ENCODE measurements at regions not wholly inside any gene's neighbourhood (a gene's known extent, or its start where the extent isn't known, plus 50 kb on each side); places are given as distances from the start of the nearest gene placed in this dataset.
"Not testable (repeated sequence)": the region's sequence is repeated elsewhere in the genome, so short reads cannot be mapped to it uniquely, and the experiment has no call there.

GRCh38 chr20:12113468-12114371 lies 196.0 kb downstream of the BTBD3 start:
- no peak for TF ChIP-seq CTCF (IDR thresholded peaks at IDR 0.05; ENCODE audit: unreplicated experiment)
- Mint-ChIP-seq H3K27me3 (ENCODE audit: insufficient read depth, unreplicated experiment) (no peaks in the 10 kb centered on the region), H3K4me3 (ENCODE audit: unreplicated experiment) (no peak overlapping the region), H3K36me3 (ENCODE audit: insufficient read depth, unreplicated experiment) (no peaks in the 10 kb centered on the region), H3K27ac (ENCODE audit: low read depth, unreplicated experiment) (no peak overlapping the region), H3K9me3 (ENCODE audit: unreplicated experiment) (peaks cover 12% of the 10 kb centered on the region), H3K4me1 (ENCODE audit: insufficient read depth, unreplicated experiment) (no peaks in the 10 kb centered on the region)
- BruUV-seq (replicated peaks), result no TSS peak
- DNase-seq (ENCODE audit: unreplicated experiment), result peak; percentile 72
- CTCF ChIA-PET, result interaction anchor here (0.6 to 0.7 kb wide), 2 partner anchors 170 to 420 kb away, joined by 3 to 4 read pairs; no protein-coding TSS in a partner anchor
- intact Hi-C loops (cut with micrococcal nuclease), result no loop called here
- POLR2A ChIA-PET, result no interaction called here

GRCh38 chr20:12129114-12129513 lies 211.4 kb downstream of the BTBD3 start:
- BruUV-seq (replicated peaks); H3K4me3 Mint-ChIP-seq (ENCODE audit: unreplicated experiment); CTCF ChIA-PET: not testable (repeated sequence)

GRCh38 chr20:12129532-12129931 lies 211.8 kb downstream of the BTBD3 start:
- DNase-seq (ENCODE audit: unreplicated experiment); H3K4me3 Mint-ChIP-seq (ENCODE audit: unreplicated experiment); H3K27me3 Mint-ChIP-seq (ENCODE audit: insufficient read depth, unreplicated experiment); H3K9me3 Mint-ChIP-seq (ENCODE audit: unreplicated experiment); H3K27ac Mint-ChIP-seq (ENCODE audit: low read depth, unreplicated experiment); H3K36me3 Mint-ChIP-seq (ENCODE audit: insufficient read depth, unreplicated experiment); H3K4me1 Mint-ChIP-seq (ENCODE audit: insufficient read depth, unreplicated experiment); intact Hi-C loops (cut with micrococcal nuclease); BruUV-seq (replicated peaks): not testable (repeated sequence)
- ChIA-PET POLR2A (interaction anchor here (0.5 kb wide), 1 partner anchor 918 kb away, joined by 3 read pairs; no protein-coding TSS in a partner anchor), CTCF (interaction anchor here (0.6 to 0.7 kb wide), 2 partner anchors 179 to 428 kb away, joined by 3 to 4 read pairs; no protein-coding TSS in a partner anchor)

More at GRCh38 chr20:12129114-12129513, 211.4 kb downstream of the BTBD3 start:
- H3K27me3 Mint-ChIP-seq (ENCODE audit: insufficient read depth, unreplicated experiment); H3K4me1 Mint-ChIP-seq (ENCODE audit: insufficient read depth, unreplicated experiment); DNase-seq (ENCODE audit: unreplicated experiment); intact Hi-C loops (cut with micrococcal nuclease); H3K9me3 Mint-ChIP-seq (ENCODE audit: unreplicated experiment); POLR2A ChIA-PET; H3K27ac Mint-ChIP-seq (ENCODE audit: low read depth, unreplicated experiment); H3K36me3 Mint-ChIP-seq (ENCODE audit: insufficient read depth, unreplicated experiment): not testable (repeated sequence)

- H3K27me3 Mint-ChIP-seq (ENCODE audit: insufficient read depth, unreplicated experiment), result no peaks in the 10 kb centered on the region
- no peak overlapping the region for H3K4me3 Mint-ChIP-seq (ENCODE audit: unreplicated experiment)
- H3K36me3 Mint-ChIP-seq (ENCODE audit: insufficient read depth, unreplicated experiment), result no peaks in the 10 kb centered on the region
- no peak for TF ChIP-seq CTCF (IDR thresholded peaks at IDR 0.05; ENCODE audit: unreplicated experiment)
- ChIA-PET POLR2A (no interaction called here), CTCF (no interaction called here)
- H3K27ac Mint-ChIP-seq (ENCODE audit: low read depth, unreplicated experiment), result no peak overlapping the region
- no peaks in the 10 kb centered on the region for H3K4me1 Mint-ChIP-seq (ENCODE audit: insufficient read depth, unreplicated experiment)
- H3K9me3 Mint-ChIP-seq (ENCODE audit: unreplicated experiment), result peaks cover 8% of the 10 kb centered on the region
- BruUV-seq (replicated peaks), result no TSS peak
- DNase-seq (ENCODE audit: unreplicated experiment), result no peak
- intact Hi-C loops (cut with micrococcal nuclease), result no loop called here
These were observed 213.1 kb downstream of the BTBD3 start for GRCh38 chr20:12130781-12131180.

GRCh38 chr20:12133553-12133952 lies 215.9 kb downstream of the BTBD3 start:
- Mint-ChIP-seq H3K4me3 (ENCODE audit: unreplicated experiment) (no peak overlapping the region), H3K27me3 (ENCODE audit: insufficient read depth, unreplicated experiment) (no peaks in the 10 kb centered on the region), H3K27ac (ENCODE audit: low read depth, unreplicated experiment) (no peak overlapping the region), H3K9me3 (ENCODE audit: unreplicated experiment) (peaks cover 17% of the 10 kb centered on the region), H3K4me1 (ENCODE audit: insufficient read depth, unreplicated experiment) (no peaks in the 10 kb centered on the region), H3K36me3 (ENCODE audit: insufficient read depth, unreplicated experiment) (no peaks in the 10 kb centered on the region)
- no peak for DNase-seq (ENCODE audit: unreplicated experiment)
- CTCF ChIA-PET, result no interaction called here
- no TSS peak for BruUV-seq (replicated peaks)
- intact Hi-C loops (cut with micrococcal nuclease), result no loop called here
- no peak for TF ChIP-seq CTCF (IDR thresholded peaks at IDR 0.05; ENCODE audit: unreplicated experiment)
- POLR2A ChIA-PET, result no interaction called here

- H3K4me3 Mint-ChIP-seq (ENCODE audit: unreplicated experiment); BruUV-seq (replicated peaks); H3K4me1 Mint-ChIP-seq (ENCODE audit: insufficient read depth, unreplicated experiment); H3K27ac Mint-ChIP-seq (ENCODE audit: low read depth, unreplicated experiment); H3K27me3 Mint-ChIP-seq (ENCODE audit: insufficient read depth, unreplicated experiment); CTCF ChIA-PET; DNase-seq (ENCODE audit: unreplicated experiment); H3K36me3 Mint-ChIP-seq (ENCODE audit: insufficient read depth, unreplicated experiment); intact Hi-C loops (cut with micrococcal nuclease): not testable (repeated sequence)
- POLR2A ChIA-PET, result interaction anchor here (0.6 kb wide), 1 partner anchor 791 kb away, joined by 3 read pairs; no protein-coding TSS in a partner anchor
- peaks cover 37% of the 10 kb centered on the region for H3K9me3 Mint-ChIP-seq (ENCODE audit: unreplicated experiment)
These were observed 228.3 kb downstream of the BTBD3 start for GRCh38 chr20:12145951-12146350.

All from MCF 10A (cell line).